GM12878 (cell line): ENCODE measurements at regions not wholly inside any gene's neighbourhood (a gene's known extent, or its start where the extent isn't known, plus 50 kb on each side); places are given as distances from the start of the nearest gene placed in this dataset.

Experiments used
- ATAC-seq: fragments of 200-7000 bp; cut with Tn5 transposase; 3 replicates; pipeline ENCODE4 v1.9.1; 2020; ENCODE audit warnings: mild to moderate bottlenecking, moderate library complexity
- BruUV-seq: library from RNA; stranded (reverse); fragments of 400-500 nt; replicated peaks from 2 replicates; lab custom pipeline; 2021; lab: Mats Ljungman, UMichigan
- CTCF ChIA-PET: fragments of 300-600 bp; sonication (Branson Sonifier 250); formaldehyde crosslinking; extraction: SDS; loops from one replicate; lab custom pipeline; 2021; ENCODE audit warnings: inconsistent platforms; lab: Yijun Ruan, JAX
- POLR2A ChIA-PET: fragments of 350-600 bp; formaldehyde crosslinking; extraction: SDS; loops from one replicate; lab custom pipeline; 2021; ENCODE audit warnings: inconsistent platforms; lab: Charles Lee
- RAD21 ChIA-PET: fragments of 300-600 bp; sonication (Branson Sonifier 250); formaldehyde crosslinking; loops from one replicate; lab custom pipeline; 2023; ENCODE audit warnings: antibody characterized with exemption; ENCODE audit not compliant: unreplicated experiment; lab: Charles Lee
- SMC1A ChIA-PET: fragments of 300-600 bp; sonication (Branson Sonifier 250); formaldehyde crosslinking; loops from one replicate; lab custom pipeline; 2023; ENCODE audit not compliant: unreplicated experiment, uncharacterized antibody; lab: Charles Lee
- DNase-seq: peaks from one replicate; pipeline ENCODE4 v3.0.0-alpha.2; 2011; ENCODE audit warnings: low read depth, low spot score
- FAIRE-seq: peaks from 3 replicates; lab custom pipeline; 2011; peaks lifted over from hg19 to GRCh38; lab: Jason Lieb, UNC
- H2AFZ ChIP-seq: 2 replicates; pipeline ENCODE4 v1.6.0; 2011; ENCODE audit warnings: low read depth, low read length, control low read depth; ENCODE audit not compliant: control insufficient read depth
- H3K27ac ChIP-seq: 2 replicates; pipeline ENCODE4 v1.5.1; 2011; ENCODE audit warnings: control low read depth; ENCODE audit not compliant: control insufficient read depth, insufficient read depth
- H3K27me3 ChIP-seq, 2 experiments: replicated peaks in 1 of 2; 2 replicates each; pipeline versions ENCODE4 v1.6.0 to v1.6.1; 2011; ENCODE audit warnings: low read length in 1 of 2; ENCODE audit not compliant: control insufficient read depth in 2 of 2, insufficient read depth in 2 of 2
- H3K36me3 ChIP-seq, 2 experiments: 2 replicates each; pipeline ENCODE4 v1.5.1; 2011; ENCODE audit warnings: low read length in 1 of 2; ENCODE audit not compliant: control insufficient read depth in 2 of 2, insufficient read depth in 2 of 2
- H3K4me1 ChIP-seq: 2 replicates; pipeline ENCODE4 v1.6.1; 2011; ENCODE audit warnings: mild to moderate bottlenecking, low read length, moderate library complexity, mixed read lengths; ENCODE audit not compliant: control insufficient read depth, insufficient read depth
- H3K4me2 ChIP-seq: 2 replicates; pipeline ENCODE4 v1.6.0; 2011; ENCODE audit warnings: control low read depth; ENCODE audit not compliant: control insufficient read depth, insufficient read depth
- H3K4me3 ChIP-seq: fragments of 200-600 bp; sonication (generic); 2 replicates; pipeline ENCODE4 v1.5.1; 2016
- H3K79me2 ChIP-seq: 2 replicates; pipeline ENCODE4 v1.6.0; 2011; ENCODE audit warnings: low read length; ENCODE audit not compliant: control insufficient read depth, insufficient read depth
- H3K9ac ChIP-seq: 2 replicates; pipeline ENCODE4 v1.8.0; 2011; ENCODE audit warnings: low read length, control low read depth, mixed read lengths; ENCODE audit not compliant: control insufficient read depth, insufficient read depth
- H3K9me3 ChIP-seq: replicated peaks from 3 replicates; pipeline ENCODE4 v1.5.1; 2011; ENCODE audit warnings: mild to moderate bottlenecking, low read length; ENCODE audit not compliant: control insufficient read depth, insufficient read depth
- H4K20me1 ChIP-seq: 2 replicates; pipeline ENCODE4 v1.6.0; 2011; ENCODE audit not compliant: control insufficient read depth, insufficient read depth
- EED ChIP-seq: sonication (generic); IDR thresholded peaks from 2 replicates; pipeline ENCODE4 v1.6.1; 2016; ENCODE audit warnings: antibody characterized with exemption, low read depth
- IRF4 ChIP-seq: IDR thresholded peaks from 2 replicates; pipeline ENCODE4 v1.6.1; 2011; ENCODE audit warnings: low read depth, low read length
- POLR2AphosphoS2 ChIP-seq: IDR thresholded peaks from 2 replicates; pipeline ENCODE4 v1.6.1; 2011; ENCODE audit warnings: low read depth, mild to moderate bottlenecking, low read length, improper control_type of control experiment, moderate library complexity
- SIN3A ChIP-seq: IDR thresholded peaks from 2 replicates; pipeline ENCODE4 v1.6.1; 2012; ENCODE audit warnings: low read depth, low read length, improper control_type of control experiment
- YBX1 ChIP-seq: fragments of 450-650 bp; IDR thresholded peaks from 2 replicates; pipeline ENCODE4 v1.6.1; 2016; ENCODE audit warnings: antibody characterized with exemption
- YY1 ChIP-seq: IDR thresholded peaks from 2 replicates; pipeline ENCODE4 v1.6.1; 2011; ENCODE audit warnings: low read depth, mild to moderate bottlenecking, low read length
- WGBS: methylation state at CpG from one replicate; pipeline ENCODE4 v1.1.6; 2016; ENCODE audit warnings: low lambda C conversion rate; ENCODE audit not compliant: insufficient replicate concordance, insufficient coverage; ENCODE audit errors: missing lambda C conversion rate; 5-methylcytosine and 5-hydroxymethylcytosine counted together
- in situ Hi-C: fragments of 300-500 bp; cut with MboI; formaldehyde crosslinking; loops from 9 replicates; pipeline ENCODE4 v1.14.3; 2018; ENCODE audit warnings: mixed read lengths
- intact Hi-C: fragments of 100-400 bp; cut with micrococcal nuclease; formaldehyde crosslinking; loops from one replicate; pipeline ENCODE4 v1.14.2; 2022; ENCODE audit not compliant: unreplicated experiment
- TF ChIP-seq, protein P1 (sequence below): fragments of 450-650 bp; formaldehyde crosslinking; IDR thresholded peaks from 2 replicates; pipeline ENCODE4 v1.4.0; 2022; ENCODE audit warnings: mild to moderate bottlenecking, moderate library complexity
- TF ChIP-seq, protein P2 (sequence below): fragments of 450-650 bp; IDR thresholded peaks from 2 replicates; pipeline ENCODE4 v1.6.1; 2016; ENCODE audit warnings: mild to moderate bottlenecking, moderate library complexity, borderline replicate concordance
- TF ChIP-seq, protein P3 (sequence below): fragments of 450-650 bp; IDR thresholded peaks from 2 replicates; pipeline ENCODE4 v1.6.1; 2017; ENCODE audit warnings: antibody characterized with exemption, mild to moderate bottlenecking, moderate library complexity
- TF ChIP-seq, protein P4 (sequence below): fragments of 450-650 bp; IDR thresholded peaks from 2 replicates; pipeline ENCODE4 v1.6.1; 2017; ENCODE audit warnings: mild to moderate bottlenecking, moderate library complexity

DNA sequence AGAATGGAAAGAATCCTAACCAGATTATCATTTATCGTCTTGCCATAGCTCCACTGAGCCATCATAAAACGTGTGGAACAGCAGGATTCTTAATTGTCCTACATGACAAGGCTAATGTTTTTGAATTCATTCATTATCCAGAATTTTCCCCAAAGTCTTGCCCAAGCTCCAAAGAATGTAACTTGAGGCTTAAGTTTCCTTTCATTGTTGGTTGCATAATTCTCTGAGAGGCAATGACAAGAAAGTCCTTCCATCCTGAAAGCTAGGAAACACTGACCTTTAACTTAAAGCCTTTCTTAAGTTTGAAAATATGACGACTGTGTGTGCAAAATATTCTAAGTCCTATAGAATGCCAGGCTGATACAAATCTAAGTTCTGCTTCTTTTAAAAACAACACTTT lies 546.1 kb downstream of the SUCLA2 start:
- RAD21 ChIA-PET, result no interaction called here
- TF ChIP-seq, protein P1, sequence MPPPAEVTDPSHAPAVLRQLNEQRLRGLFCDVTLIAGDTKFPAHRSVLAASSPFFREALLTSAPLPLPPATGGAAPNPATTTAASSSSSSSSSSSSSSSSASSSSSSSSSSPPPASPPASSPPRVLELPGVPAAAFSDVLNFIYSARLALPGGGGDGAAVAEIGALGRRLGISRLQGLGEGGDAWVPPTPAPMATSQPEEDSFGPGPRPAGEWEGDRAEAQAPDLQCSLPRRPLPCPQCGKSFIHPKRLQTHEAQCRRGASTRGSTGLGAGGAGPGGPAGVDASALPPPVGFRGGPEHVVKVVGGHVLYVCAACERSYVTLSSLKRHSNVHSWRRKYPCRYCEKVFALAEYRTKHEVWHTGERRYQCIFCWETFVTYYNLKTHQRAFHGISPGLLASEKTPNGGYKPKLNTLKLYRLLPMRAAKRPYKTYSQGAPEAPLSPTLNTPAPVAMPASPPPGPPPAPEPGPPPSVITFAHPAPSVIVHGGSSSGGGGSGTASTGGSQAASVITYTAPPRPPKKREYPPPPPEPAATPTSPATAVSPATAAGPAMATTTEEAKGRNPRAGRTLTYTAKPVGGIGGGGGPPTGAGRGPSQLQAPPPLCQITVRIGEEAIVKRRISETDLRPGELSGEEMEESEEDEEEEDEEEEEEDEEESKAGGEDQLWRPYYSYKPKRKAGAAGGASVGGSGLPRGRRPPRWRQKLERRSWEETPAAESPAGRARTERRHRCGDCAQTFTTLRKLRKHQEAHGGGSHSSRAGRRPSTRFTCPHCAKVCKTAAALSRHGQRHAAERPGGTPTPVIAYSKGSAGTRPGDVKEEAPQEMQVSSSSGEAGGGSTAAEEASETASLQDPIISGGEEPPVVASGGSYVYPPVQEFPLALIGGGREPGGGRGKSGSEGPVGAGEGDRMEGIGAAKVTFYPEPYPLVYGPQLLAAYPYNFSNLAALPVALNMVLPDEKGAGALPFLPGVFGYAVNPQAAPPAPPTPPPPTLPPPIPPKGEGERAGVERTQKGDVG, result no peak
- no peak for TF ChIP-seq SIN3A
- TF ChIP-seq, protein P2, sequence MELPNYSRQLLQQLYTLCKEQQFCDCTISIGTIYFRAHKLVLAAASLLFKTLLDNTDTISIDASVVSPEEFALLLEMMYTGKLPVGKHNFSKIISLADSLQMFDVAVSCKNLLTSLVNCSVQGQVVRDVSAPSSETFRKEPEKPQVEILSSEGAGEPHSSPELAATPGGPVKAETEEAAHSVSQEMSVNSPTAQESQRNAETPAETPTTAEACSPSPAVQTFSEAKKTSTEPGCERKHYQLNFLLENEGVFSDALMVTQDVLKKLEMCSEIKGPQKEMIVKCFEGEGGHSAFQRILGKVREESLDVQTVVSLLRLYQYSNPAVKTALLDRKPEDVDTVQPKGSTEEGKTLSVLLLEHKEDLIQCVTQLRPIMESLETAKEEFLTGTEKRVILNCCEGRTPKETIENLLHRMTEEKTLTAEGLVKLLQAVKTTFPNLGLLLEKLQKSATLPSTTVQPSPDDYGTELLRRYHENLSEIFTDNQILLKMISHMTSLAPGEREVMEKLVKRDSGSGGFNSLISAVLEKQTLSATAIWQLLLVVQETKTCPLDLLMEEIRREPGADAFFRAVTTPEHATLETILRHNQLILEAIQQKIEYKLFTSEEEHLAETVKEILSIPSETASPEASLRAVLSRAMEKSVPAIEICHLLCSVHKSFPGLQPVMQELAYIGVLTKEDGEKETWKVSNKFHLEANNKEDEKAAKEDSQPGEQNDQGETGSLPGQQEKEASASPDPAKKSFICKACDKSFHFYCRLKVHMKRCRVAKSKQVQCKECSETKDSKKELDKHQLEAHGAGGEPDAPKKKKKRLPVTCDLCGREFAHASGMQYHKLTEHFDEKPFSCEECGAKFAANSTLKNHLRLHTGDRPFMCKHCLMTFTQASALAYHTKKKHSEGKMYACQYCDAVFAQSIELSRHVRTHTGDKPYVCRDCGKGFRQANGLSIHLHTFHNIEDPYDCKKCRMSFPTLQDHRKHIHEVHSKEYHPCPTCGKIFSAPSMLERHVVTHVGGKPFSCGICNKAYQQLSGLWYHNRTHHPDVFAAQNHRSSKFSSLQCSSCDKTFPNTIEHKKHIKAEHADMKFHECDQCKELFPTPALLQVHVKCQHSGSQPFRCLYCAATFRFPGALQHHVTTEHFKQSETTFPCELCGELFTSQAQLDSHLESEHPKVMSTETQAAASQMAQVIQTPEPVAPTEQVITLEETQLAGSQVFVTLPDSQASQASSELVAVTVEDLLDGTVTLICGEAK, result no peak
- no peak for TF ChIP-seq YBX1
- no peak for TF ChIP-seq YY1
- TF ChIP-seq, protein P3, sequence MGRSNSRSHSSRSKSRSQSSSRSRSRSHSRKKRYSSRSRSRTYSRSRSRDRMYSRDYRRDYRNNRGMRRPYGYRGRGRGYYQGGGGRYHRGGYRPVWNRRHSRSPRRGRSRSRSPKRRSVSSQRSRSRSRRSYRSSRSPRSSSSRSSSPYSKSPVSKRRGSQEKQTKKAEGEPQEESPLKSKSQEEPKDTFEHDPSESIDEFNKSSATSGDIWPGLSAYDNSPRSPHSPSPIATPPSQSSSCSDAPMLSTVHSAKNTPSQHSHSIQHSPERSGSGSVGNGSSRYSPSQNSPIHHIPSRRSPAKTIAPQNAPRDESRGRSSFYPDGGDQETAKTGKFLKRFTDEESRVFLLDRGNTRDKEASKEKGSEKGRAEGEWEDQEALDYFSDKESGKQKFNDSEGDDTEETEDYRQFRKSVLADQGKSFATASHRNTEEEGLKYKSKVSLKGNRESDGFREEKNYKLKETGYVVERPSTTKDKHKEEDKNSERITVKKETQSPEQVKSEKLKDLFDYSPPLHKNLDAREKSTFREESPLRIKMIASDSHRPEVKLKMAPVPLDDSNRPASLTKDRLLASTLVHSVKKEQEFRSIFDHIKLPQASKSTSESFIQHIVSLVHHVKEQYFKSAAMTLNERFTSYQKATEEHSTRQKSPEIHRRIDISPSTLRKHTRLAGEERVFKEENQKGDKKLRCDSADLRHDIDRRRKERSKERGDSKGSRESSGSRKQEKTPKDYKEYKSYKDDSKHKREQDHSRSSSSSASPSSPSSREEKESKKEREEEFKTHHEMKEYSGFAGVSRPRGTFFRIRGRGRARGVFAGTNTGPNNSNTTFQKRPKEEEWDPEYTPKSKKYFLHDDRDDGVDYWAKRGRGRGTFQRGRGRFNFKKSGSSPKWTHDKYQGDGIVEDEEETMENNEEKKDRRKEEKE, result no peak
- no peak for TF ChIP-seq EED
- TF ChIP-seq IRF4, result no peak
- TF ChIP-seq, protein P4, sequence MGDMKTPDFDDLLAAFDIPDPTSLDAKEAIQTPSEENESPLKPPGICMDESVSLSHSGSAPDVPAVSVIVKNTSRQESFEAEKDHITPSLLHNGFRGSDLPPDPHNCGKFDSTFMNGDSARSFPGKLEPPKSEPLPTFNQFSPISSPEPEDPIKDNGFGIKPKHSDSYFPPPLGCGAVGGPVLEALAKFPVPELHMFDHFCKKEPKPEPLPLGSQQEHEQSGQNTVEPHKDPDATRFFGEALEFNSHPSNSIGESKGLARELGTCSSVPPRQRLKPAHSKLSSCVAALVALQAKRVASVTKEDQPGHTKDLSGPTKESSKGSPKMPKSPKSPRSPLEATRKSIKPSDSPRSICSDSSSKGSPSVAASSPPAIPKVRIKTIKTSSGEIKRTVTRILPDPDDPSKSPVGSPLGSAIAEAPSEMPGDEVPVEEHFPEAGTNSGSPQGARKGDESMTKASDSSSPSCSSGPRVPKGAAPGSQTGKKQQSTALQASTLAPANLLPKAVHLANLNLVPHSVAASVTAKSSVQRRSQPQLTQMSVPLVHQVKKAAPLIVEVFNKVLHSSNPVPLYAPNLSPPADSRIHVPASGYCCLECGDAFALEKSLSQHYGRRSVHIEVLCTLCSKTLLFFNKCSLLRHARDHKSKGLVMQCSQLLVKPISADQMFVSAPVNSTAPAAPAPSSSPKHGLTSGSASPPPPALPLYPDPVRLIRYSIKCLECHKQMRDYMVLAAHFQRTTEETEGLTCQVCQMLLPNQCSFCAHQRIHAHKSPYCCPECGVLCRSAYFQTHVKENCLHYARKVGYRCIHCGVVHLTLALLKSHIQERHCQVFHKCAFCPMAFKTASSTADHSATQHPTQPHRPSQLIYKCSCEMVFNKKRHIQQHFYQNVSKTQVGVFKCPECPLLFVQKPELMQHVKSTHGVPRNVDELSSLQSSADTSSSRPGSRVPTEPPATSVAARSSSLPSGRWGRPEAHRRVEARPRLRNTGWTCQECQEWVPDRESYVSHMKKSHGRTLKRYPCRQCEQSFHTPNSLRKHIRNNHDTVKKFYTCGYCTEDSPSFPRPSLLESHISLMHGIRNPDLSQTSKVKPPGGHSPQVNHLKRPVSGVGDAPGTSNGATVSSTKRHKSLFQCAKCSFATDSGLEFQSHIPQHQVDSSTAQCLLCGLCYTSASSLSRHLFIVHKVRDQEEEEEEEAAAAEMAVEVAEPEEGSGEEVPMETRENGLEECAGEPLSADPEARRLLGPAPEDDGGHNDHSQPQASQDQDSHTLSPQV, result no peak
- no peak for TF ChIP-seq POLR2AphosphoS2

More for the DNA sequence above, 546.1 kb downstream of the SUCLA2 start:
- no peak overlapping the region for H3K27ac ChIP-seq
- POLR2A ChIA-PET, result no interaction called here
- H2AFZ ChIP-seq, result no peak overlapping the region
- in situ Hi-C loops (no loop called here), intact Hi-C loops (loop anchor here (5.0 to 10.0 kb wide), 2 partner anchors 563 to 620 kb away; no protein-coding TSS in a partner anchor)
- CTCF ChIA-PET, result interaction anchor here (0.8 to 0.9 kb wide), 2 partner anchors 481 to 493 kb away, joined by 3 to 4 read pairs; no protein-coding TSS in a partner anchor
- WGBS, result 3% methylated on average over 3 of the region's 3 CpGs
- BruUV-seq, result no TSS peak
- DNase-seq, result no peak
- H4K20me1 ChIP-seq, result no peaks in the 10 kb centered on the region
- H3K9me3 ChIP-seq, result no peaks in the 10 kb centered on the region
- FAIRE-seq, result no peak
- no peaks in the 10 kb centered on the region for H3K4me1 ChIP-seq
- no peaks in the 10 kb centered on the region for H3K36me3 ChIP-seq
- SMC1A ChIA-PET, result no interaction called here
- ATAC-seq, result no peak
- H3K4me3 ChIP-seq, result no peak overlapping the region
- H3K9ac ChIP-seq, result no peak overlapping the region
- H3K79me2 ChIP-seq, result no peaks in the 10 kb centered on the region
- no peak overlapping the region for H3K4me2 ChIP-seq
- no peaks in the 10 kb centered on the region for H3K27me3 ChIP-seq
